SJCRH30 (cell line): ENCODE measurements at regions not wholly inside any gene's neighbourhood (a gene's known extent, or its start where the extent isn't known, plus 50 kb on each side); places are given as distances from the start of the nearest gene placed in this dataset.
"Not testable (repeated sequence)": the region's sequence is repeated elsewhere in the genome, so short reads cannot be mapped to it uniquely, and the experiment has no call there.

Experiments used
- DNase-seq, 2 experiments: peaks; one replicate each; pipeline ENCODE4 v3.0.0-alpha.2; 2015 to 2020
- H3K27ac ChIP-seq: fragments of 250-450 bp; sonication (Bioruptor Pico); 2 replicates; pipeline ENCODE4 v1.5.1; 2020; ENCODE audit warnings: mild to moderate bottlenecking, moderate library complexity
- H3K27me3 ChIP-seq: fragments of 250-450 bp; sonication (Bioruptor Pico); 2 replicates; pipeline ENCODE4 v1.5.1; 2020; ENCODE audit warnings: mild to moderate bottlenecking, moderate library complexity
- H3K36me3 ChIP-seq: fragments of 250-450 bp; sonication (Bioruptor Pico); 2 replicates; pipeline ENCODE4 v1.5.1; 2020; ENCODE audit warnings: mild to moderate bottlenecking, moderate library complexity
- H3K4me1 ChIP-seq: fragments of 250-450 bp; sonication (Bioruptor Pico); 2 replicates; pipeline ENCODE4 v1.5.1; 2020; ENCODE audit warnings: mild to moderate bottlenecking, moderate library complexity
- H3K4me3 ChIP-seq: fragments of 250-450 bp; sonication (Bioruptor Pico); 2 replicates; pipeline ENCODE4 v1.5.1; 2020; ENCODE audit warnings: mild to moderate bottlenecking, moderate library complexity
- H3K9me3 ChIP-seq: fragments of 250-450 bp; sonication (Bioruptor Pico); replicated peaks from 2 replicates; pipeline ENCODE4 v1.5.1; 2020; ENCODE audit warnings: mild to moderate bottlenecking, moderate library complexity

GRCh38 chr5:108543486-108543885, 161.6 kb upstream of the FBXL17 start:
- H3K4me1 ChIP-seq, result no peaks in the 10 kb centered on the region
- no peaks in the 10 kb centered on the region for H3K9me3 ChIP-seq
- no peak overlapping the region for H3K4me3 ChIP-seq
- no peak overlapping the region for H3K27ac ChIP-seq
- no peaks in the 10 kb centered on the region for H3K36me3 ChIP-seq
- H3K27me3 ChIP-seq, result no peaks in the 10 kb centered on the region
- no peak for DNase-seq

DNA sequence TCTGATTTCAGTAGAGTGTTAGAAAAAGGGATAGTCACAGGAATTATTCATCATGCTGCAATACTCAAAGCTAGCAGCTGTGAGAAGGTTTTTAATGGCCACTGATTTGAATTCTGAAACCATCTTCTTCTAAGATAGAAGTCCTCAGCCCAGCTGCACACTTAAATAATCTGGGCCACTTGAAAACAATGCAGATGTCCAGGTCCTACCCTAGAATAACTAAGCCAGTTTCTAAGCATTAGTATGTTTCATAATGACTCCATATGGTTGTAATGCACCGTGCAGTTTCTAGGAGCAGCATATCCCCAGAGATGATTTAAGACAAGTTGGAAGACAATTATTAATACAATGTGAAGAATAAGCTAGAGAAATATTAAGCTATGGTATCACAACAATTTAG, 159.9 kb upstream of the FBXL17 start:
- H3K36me3 ChIP-seq, result no peaks in the 10 kb centered on the region
- no peak for DNase-seq
- H3K27ac ChIP-seq, result no peak overlapping the region
- H3K9me3 ChIP-seq, result no peaks in the 10 kb centered on the region
- no peaks in the 10 kb centered on the region for H3K4me1 ChIP-seq
- no peak overlapping the region for H3K4me3 ChIP-seq
- no peaks in the 10 kb centered on the region for H3K27me3 ChIP-seq

DNA sequence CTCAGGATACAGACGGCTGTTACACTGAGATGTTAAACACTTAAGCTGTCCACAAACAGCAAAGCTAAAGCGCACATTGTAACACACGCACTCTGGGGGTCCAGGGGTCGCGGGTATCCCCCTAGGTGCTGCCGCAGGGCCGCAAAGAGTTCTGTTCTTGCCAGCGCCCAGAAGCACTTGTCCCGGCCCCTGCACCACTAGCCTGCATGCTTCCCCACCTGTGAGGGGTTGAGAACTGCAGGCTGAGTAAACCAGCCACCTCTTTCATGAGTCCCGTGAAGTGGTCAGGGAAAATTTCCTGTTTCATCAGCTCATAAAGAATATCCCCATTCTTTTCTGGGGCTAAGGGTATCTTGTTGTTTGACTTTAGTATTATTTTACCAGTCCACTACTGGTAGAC, 154.4 kb upstream of the FBXL17 start:
- H3K36me3 ChIP-seq, result no peaks in the 10 kb centered on the region
- no peaks in the 10 kb centered on the region for H3K27me3 ChIP-seq
- H3K27ac ChIP-seq, result no peak overlapping the region
- no peak overlapping the region for H3K4me3 ChIP-seq
- no peaks in the 10 kb centered on the region for H3K9me3 ChIP-seq
- H3K4me1 ChIP-seq, result no peaks in the 10 kb centered on the region
- DNase-seq, result no peak

DNA sequence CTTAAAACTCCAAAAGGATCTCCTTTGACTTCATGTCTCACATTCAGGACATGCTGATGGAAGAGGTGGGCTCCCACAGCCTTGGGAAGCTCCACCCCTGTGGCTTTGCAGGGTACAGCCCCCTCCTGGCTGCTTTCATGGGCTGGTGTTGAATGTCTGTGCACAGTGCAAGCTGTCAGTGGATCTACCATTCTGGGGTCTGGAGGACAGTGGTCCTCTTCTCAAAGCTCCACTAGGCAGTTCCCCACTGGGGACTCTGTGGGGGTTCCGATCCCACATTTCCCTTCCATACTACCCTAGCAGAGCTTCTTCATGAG, 150.2 kb upstream of the FBXL17 start:
- H3K4me1 ChIP-seq, H3K4me3 ChIP-seq, DNase-seq, H3K27me3 ChIP-seq, H3K36me3 ChIP-seq, H3K27ac ChIP-seq, H3K9me3 ChIP-seq: not testable (repeated sequence)

DNA sequence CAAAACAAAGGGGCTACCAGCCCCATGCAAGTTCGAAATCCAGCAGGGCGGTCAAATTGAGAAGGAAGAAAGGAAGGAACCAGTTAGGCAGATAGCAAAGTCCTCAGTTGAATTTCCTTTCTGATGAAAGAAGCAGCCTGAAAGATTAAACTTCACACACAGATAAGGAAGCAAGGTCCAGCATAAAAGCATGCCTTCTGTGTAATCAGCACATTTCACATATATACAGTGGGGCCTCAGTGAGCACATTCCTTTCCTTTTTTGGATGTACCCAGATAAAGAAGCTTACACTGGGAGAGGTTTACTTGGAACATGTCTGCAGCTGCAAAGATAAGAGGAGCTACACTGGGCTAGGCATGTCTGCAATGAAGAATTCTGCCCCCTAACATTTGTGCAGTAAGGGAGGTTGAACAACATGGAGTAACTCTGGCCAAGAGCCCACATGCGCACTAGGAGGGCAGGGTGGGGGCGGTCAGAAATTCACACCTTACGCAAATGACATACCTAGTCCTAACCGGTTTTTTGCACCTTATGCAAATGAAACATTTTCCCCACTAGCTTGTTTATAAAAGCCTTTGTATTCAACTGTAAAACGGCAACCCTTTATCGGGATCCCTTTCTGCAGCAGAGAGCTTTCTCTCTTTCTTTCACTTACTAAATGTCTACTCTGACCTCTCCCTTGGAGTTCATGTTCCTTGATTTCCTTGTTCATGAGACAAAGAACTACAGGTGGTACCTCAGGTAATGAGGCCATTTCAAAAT, 149.7 kb upstream of the FBXL17 start:
- no peak overlapping the region for H3K4me3 ChIP-seq

DNA sequence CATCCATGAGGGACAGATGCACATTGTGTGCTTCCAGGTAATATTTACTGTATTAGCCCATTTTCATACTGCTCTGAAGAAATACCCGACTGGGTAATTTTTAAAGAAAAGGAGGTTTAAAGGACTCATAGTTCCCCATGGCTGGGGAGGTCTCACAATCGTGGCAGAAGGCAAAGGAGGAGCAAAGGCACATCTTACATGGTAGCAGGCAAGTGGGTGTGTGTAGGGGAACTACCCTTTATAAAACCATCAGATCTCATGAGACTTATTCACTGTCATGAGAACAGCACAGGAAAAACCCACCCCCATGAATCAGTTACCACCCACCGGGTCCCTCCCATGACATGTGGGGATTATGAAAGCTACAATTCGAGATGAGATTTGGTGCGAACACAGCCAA, 148.8 kb upstream of the FBXL17 start:
- H3K36me3 ChIP-seq, result no peaks in the 10 kb centered on the region
- DNase-seq, result no peak
- H3K4me3 ChIP-seq, result no peak overlapping the region
- H3K9me3 ChIP-seq, result no peaks in the 10 kb centered on the region; the same call in 1 of the 2 replicates
- H3K27ac ChIP-seq, result no peak overlapping the region
- no peaks in the 10 kb centered on the region for H3K27me3 ChIP-seq
- H3K4me1 ChIP-seq, result no peaks in the 10 kb centered on the region

More for the DNA sequence above, 149.7 kb upstream of the FBXL17 start:
- no peak for DNase-seq
- Histone ChIP-seq H3K27me3 (no peaks in the 10 kb centered on the region), H3K4me1 (no peaks in the 10 kb centered on the region), H3K36me3 (no peaks in the 10 kb centered on the region), H3K9me3 (no peaks in the 10 kb centered on the region; the same call in 1 of the 2 replicates), H3K27ac (no peak overlapping the region)

GRCh38 chr5:108529381-108529780, 147.5 kb upstream of the FBXL17 start:
- no peaks in the 10 kb centered on the region for H3K36me3 ChIP-seq
- H3K27ac ChIP-seq, result no peak overlapping the region
- H3K4me1 ChIP-seq, result no peaks in the 10 kb centered on the region
- no peaks in the 10 kb centered on the region; the same call in 1 of the 2 replicates for H3K9me3 ChIP-seq
- no peak overlapping the region for H3K4me3 ChIP-seq
- no peaks in the 10 kb centered on the region for H3K27me3 ChIP-seq
- DNase-seq, result no peak

DNA sequence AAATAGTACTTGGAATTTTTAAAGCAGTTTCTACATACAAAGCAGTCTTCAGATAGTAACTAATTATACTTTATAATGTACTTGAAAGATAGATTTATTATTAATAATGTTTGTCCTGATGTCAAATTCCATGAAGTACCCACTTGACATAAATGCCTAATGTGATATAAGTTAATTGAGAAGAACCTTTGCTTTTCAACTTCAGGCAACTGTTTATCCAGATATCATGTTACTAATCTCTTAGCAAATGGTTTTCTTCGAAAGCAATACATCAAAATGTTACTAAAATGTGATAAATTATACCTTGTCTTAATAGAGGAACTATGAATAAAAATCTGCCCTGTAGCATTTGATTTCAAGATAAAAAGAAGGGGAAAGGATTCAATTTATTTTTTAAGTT, 146.8 kb upstream of the FBXL17 start:
- Histone ChIP-seq H3K36me3 (no peaks in the 10 kb centered on the region), H3K27ac (no peak overlapping the region), H3K4me3 (no peak overlapping the region), H3K4me1 (no peaks in the 10 kb centered on the region), H3K27me3 (no peaks in the 10 kb centered on the region), H3K9me3 (no peaks in the 10 kb centered on the region; the same call in 1 of the 2 replicates)
- DNase-seq, result no peak

- Histone ChIP-seq H3K27me3 (no peaks in the 10 kb centered on the region), H3K4me1 (no peaks in the 10 kb centered on the region), H3K27ac (no peak overlapping the region), H3K36me3 (no peaks in the 10 kb centered on the region), H3K4me3 (no peak overlapping the region), H3K9me3 (no peaks in the 10 kb centered on the region; the same call in 1 of the 2 replicates)
- DNase-seq, result no peak
Measured at GRCh38 chr5:108524564-108524963, 142.7 kb upstream of the FBXL17 start.

GRCh38 chr5:108523360-108523759, 141.5 kb upstream of the FBXL17 start:
- H3K4me3 ChIP-seq, result no peak overlapping the region
- H3K9me3 ChIP-seq, result no peaks in the 10 kb centered on the region; the same call in 1 of the 2 replicates
- no peak overlapping the region for H3K27ac ChIP-seq
- no peaks in the 10 kb centered on the region for H3K27me3 ChIP-seq
- no peaks in the 10 kb centered on the region for H3K36me3 ChIP-seq
- no peaks in the 10 kb centered on the region for H3K4me1 ChIP-seq
- DNase-seq, result no peak

DNA sequence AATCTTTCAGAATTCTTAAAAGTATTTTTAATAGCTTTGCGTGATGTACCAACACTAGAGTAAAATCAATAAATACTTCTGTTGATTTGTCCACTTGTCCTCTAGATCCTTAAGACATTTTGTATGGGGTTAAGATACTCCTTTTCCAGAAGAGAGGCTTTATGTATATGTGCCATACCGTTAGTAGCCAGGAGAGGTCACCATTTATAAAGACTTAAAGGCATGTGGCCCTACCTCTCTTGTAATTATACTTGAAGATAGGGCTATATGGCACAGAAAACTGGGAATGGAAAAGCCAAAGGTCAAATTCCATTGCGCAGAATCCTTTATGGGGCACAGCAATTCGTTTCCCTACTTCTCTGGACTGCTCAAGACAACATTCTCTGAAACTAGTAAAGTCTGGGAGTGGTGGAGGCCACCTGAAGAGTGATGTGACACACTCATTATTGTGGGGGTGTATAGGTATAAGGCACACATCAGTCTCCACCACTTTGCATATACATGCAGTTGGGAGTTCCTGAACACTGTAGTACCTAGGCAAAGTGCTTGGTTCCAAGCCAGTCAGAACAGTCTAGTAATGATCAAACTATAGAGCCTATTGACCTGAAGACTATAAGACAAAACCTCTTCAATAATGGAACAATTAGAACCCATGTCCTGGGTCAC, 140.1 kb upstream of the FBXL17 start:
- no peaks in the 10 kb centered on the region for H3K27me3 ChIP-seq
- DNase-seq, result peak; percentile 38 to 80
- H3K36me3 ChIP-seq, result no peaks in the 10 kb centered on the region
- no peak overlapping the region for H3K27ac ChIP-seq
- no peaks in the 10 kb centered on the region for H3K4me1 ChIP-seq
- H3K4me3 ChIP-seq, result no peak overlapping the region
- no peaks in the 10 kb centered on the region; the same call in 1 of the 2 replicates for H3K9me3 ChIP-seq

- Histone ChIP-seq H3K27ac (no peak overlapping the region), H3K36me3 (no peaks in the 10 kb centered on the region), H3K4me1 (no peaks in the 10 kb centered on the region), H3K4me3 (no peak overlapping the region), H3K27me3 (no peaks in the 10 kb centered on the region), H3K9me3 (no peaks in the 10 kb centered on the region)
- DNase-seq, result no peak
Measured at GRCh38 chr5:108521011-108521700, 139.3 kb upstream of the FBXL17 start.

- Histone ChIP-seq H3K4me1 (no peaks in the 10 kb centered on the region), H3K27ac (no peak overlapping the region), H3K4me3 (no peak overlapping the region), H3K27me3 (no peaks in the 10 kb centered on the region), H3K36me3 (no peaks in the 10 kb centered on the region), H3K9me3 (no peaks in the 10 kb centered on the region)
- DNase-seq, result no peak
Measured at GRCh38 chr5:108516785-108517184, 134.9 kb upstream of the FBXL17 start.

GRCh38 chr5:108515517-108516105, 133.7 kb upstream of the FBXL17 start:
- Histone ChIP-seq H3K4me1 (no peaks in the 10 kb centered on the region), H3K36me3 (no peaks in the 10 kb centered on the region), H3K27ac (no peak overlapping the region), H3K4me3 (no peak overlapping the region), H3K27me3 (no peaks in the 10 kb centered on the region), H3K9me3 (no peaks in the 10 kb centered on the region)
- no peak for DNase-seq

DNA sequence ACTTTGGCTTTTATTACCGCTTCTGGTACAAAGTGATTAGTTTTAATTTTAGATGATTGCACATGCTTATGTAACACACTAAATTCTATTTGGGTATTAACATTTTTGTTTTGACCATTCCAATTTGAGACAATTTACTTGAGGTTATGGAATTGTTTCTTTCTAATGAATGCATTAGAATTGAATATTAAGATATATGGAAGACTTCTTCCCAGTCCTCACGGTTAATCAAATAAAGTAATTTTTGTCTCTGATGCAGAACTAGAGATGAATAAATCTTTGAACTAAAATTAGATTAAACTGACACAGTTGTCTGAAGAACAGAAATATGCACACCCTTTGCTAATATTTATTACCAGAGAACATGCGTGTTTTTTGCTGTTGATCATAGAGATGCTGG, 127.1 kb upstream of the FBXL17 start:
- H3K9me3 ChIP-seq, result no peaks in the 10 kb centered on the region
- H3K4me1 ChIP-seq, result no peaks in the 10 kb centered on the region
- H3K36me3 ChIP-seq, result no peaks in the 10 kb centered on the region
- H3K27ac ChIP-seq, result no peak overlapping the region
- no peak for DNase-seq
- H3K27me3 ChIP-seq, result no peaks in the 10 kb centered on the region
- H3K4me3 ChIP-seq, result no peak overlapping the region
